ENCODE measurements at regions not wholly inside any gene's neighbourhood (a gene's known extent, or its start where the extent isn't known, plus 50 kb on each side); places are given as distances from the start of the nearest gene placed in this dataset.

- TF ChIP-seq FOXK2 (IDR thresholded peaks at IDR 0.05) (no peak), BHLHE40 (IDR thresholded peaks at IDR 0.05; ENCODE audit: borderline replicate concordance) (no peak), ELF4 (IDR thresholded peaks at IDR 0.05) (no peak), FOXM1 (IDR thresholded peaks at IDR 0.05; ENCODE audit: borderline replicate concordance) (no peak), SUZ12 (IDR thresholded peaks at IDR 0.05) (no peak), FOXA1 (IDR thresholded peaks at IDR 0.05) (no peak)
Observed at GRCh38 chr10:62669341-62669740, 135.2 kb upstream of the ADO start.
